Kidney (tissue), 13 donors: ENCODE measurements at regions not wholly inside any gene's neighbourhood (a gene's known extent, or its start where the extent isn't known, plus 50 kb on each side); places are given as distances from the start of the nearest gene placed in this dataset.

Experiments used
- DNase-seq, 5 donors: peaks; one replicate each; pipeline ENCODE4 v3.0.0-alpha.2; 2013 to 2020
- FAIRE-seq: peaks from 2 replicates; lab custom pipeline; 2012; peaks lifted over from hg19 to GRCh38; lab: Jason Lieb, UNC
- H3K27ac ChIP-seq, 2 donors: one replicate each; pipeline ENCODE4 v1.7.0; 2013; ENCODE audit warnings: low read depth in 2 of 2, low read length in 2 of 2, inconsistent platforms in 1 of 2
- H3K27me3 ChIP-seq: one replicate; pipeline ENCODE4 v1.7.1; 2013; ENCODE audit warnings: low read length, inconsistent platforms; ENCODE audit not compliant: control insufficient read depth, insufficient read depth
- H3K36me3 ChIP-seq, 3 donors: one replicate each; pipeline versions ENCODE4 v1.7.0 to v1.7.1; 2013; ENCODE audit warnings: low read length in 3 of 3, control low read depth in 1 of 3, inconsistent platforms in 1 of 3; ENCODE audit not compliant: insufficient read depth in 3 of 3, control insufficient read depth in 2 of 3
- H3K4me1 ChIP-seq, 3 donors: one replicate each; pipeline versions ENCODE4 v1.7.0 to v1.7.1; 2013; ENCODE audit warnings: low read length in 3 of 3, inconsistent platforms in 1 of 3, low read depth in 1 of 3; ENCODE audit not compliant: control insufficient read depth in 2 of 3, insufficient read depth in 2 of 3
- H3K4me3 ChIP-seq, 3 donors: one replicate each; pipeline versions ENCODE4 v1.7.0 to v1.8.1; 2013; ENCODE audit warnings: low read length in 3 of 3, control low read depth in 1 of 3, inconsistent platforms in 1 of 3
- H3K9ac ChIP-seq, 3 donors: one replicate each; pipeline versions ENCODE4 v1.7.0 to v1.7.1; 2013; ENCODE audit warnings: low read length in 3 of 3, control low read depth in 1 of 3, inconsistent platforms in 1 of 3
- H3K9me3 ChIP-seq, 3 donors: one replicate each; pipeline versions ENCODE4 v1.7.0 to v1.7.1; 2013; ENCODE audit warnings: low read length in 3 of 3, control low read depth in 1 of 3, inconsistent platforms in 1 of 3; ENCODE audit not compliant: control insufficient read depth in 2 of 3, insufficient read depth in 1 of 3
- intact Hi-C: fragments of 100-400 bp; cut with DNase I; formaldehyde crosslinking; loops from one replicate; pipeline ENCODE4 v1.11.1; 2022
- TF ChIP-seq, protein P1 (sequence below): IDR thresholded peaks from 3 replicates; pipeline ENCODE4 v1.5.1; 2012; ENCODE audit warnings: mild to moderate bottlenecking, moderate library complexity, borderline replicate concordance; ENCODE audit not compliant: insufficient read depth; ENCODE audit errors: extremely low read depth
- donor health status: control.
- donor health status: control.
- donor health status: control.
- donor health status: control.
- donor health status: control.
- donor health status: DM: yes; HTN: yes; CAD: no.
- donor health status: Normal renal cell carcinoma (clear cell type).

DNA sequence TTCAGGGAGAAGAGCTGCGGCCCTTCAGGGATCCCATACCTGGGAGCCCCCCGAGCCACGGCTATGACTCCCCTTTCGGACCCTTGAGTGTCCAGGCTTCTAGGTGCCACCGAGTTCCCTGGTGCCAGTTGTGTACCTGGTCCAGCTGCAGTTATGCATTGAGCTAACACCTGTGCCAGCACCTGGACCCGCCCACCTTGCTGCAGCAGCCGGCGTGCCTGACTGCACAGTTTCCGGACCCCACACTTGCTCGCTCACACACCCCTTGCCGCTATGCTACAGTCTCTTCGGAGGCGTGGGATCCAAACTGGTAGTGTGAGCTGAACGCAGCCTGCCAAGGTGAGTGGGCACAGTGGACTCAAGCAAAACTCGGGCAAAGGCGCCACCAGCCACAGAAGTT, 284.5 kb upstream of the ROBO1 start:
- intact Hi-C loops: no loop called here
- FAIRE-seq (no peak), DNase-seq (peak in 1 of 5 donors; percentile 62)
- H3K4me3 ChIP-seq: no peak overlapping the region
- no peak overlapping the region for H3K27ac ChIP-seq
- no peaks in the 10 kb centered on the region for H3K4me1 ChIP-seq
- H3K36me3 ChIP-seq: no peaks in the 10 kb centered on the region
- H3K9ac ChIP-seq: no peak overlapping the region
- TF ChIP-seq, protein P1, sequence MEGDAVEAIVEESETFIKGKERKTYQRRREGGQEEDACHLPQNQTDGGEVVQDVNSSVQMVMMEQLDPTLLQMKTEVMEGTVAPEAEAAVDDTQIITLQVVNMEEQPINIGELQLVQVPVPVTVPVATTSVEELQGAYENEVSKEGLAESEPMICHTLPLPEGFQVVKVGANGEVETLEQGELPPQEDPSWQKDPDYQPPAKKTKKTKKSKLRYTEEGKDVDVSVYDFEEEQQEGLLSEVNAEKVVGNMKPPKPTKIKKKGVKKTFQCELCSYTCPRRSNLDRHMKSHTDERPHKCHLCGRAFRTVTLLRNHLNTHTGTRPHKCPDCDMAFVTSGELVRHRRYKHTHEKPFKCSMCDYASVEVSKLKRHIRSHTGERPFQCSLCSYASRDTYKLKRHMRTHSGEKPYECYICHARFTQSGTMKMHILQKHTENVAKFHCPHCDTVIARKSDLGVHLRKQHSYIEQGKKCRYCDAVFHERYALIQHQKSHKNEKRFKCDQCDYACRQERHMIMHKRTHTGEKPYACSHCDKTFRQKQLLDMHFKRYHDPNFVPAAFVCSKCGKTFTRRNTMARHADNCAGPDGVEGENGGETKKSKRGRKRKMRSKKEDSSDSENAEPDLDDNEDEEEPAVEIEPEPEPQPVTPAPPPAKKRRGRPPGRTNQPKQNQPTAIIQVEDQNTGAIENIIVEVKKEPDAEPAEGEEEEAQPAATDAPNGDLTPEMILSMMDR: no peak
- no peaks in the 10 kb centered on the region for H3K27me3 ChIP-seq
- H3K9me3 ChIP-seq: no peaks in the 10 kb centered on the region

DNA sequence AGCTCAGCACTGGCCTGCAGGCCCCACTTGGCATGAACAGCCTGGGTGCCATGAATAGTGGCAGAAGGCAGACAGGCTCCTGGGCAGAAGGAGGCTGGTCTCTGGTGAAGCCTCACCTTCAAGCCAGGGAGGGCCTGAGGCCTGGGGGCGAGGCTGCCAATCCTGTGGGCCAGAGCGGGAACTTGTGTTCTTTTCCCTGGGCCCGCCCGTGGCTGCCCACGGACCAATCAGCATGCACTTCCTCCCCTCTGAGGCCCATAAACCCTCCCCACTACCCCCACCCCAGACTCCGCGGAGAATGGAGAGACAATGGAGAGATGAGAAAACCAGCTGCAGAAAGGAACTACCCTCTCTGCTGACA, 283.8 kb upstream of the ROBO1 start:
- Histone ChIP-seq H3K9me3 (no peaks in the 10 kb centered on the region), H3K4me1 (no peaks in the 10 kb centered on the region), H3K36me3 (no peaks in the 10 kb centered on the region), H3K27ac (no peak overlapping the region), H3K27me3 (no peaks in the 10 kb centered on the region), H3K4me3 (no peak overlapping the region), H3K9ac (no peak overlapping the region)
- DNase-seq: peak in 1 of 5 donors; percentile 56
- intact Hi-C loops: no loop called here
- TF ChIP-seq, protein P1: no peak
- FAIRE-seq: no peak

DNA sequence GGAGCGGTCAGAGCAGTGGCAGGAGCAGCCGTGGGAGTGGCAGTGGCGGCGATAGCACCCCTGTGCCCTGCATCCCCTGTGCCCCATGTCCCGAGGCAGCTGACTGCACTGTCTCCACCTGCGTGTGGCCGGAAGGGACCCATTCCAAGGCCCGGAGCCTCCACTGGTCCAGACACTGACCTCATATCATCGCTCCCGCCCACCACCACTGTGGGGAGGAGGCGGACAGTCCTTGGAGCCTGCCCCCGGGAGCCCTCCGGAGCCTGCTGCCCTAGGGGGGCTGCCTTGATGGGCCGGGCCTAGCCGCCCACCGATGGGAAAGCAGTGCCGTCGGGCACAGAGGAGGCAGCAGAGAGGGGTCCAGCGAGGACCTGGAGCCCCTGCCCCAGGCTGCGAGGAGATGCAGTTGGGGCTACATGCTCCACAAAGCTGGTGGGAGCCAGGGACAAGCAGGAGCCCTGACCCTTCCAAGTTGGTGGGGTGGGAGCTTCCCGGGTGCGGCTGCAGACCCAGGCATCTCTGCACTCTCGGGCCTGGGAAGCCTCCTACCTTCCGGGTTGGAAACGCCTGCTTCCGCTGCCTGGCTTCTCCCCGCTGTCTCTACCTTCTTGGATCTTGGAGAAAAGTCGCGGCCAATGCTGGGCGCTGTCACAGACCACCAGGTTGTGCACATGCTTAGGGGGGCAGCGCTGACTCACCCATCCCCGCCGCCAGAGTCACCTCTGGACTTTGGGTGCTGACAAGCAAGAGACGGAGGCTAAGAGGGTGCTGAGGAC, 283.2 kb upstream of the ROBO1 start:
- FAIRE-seq (no peak), DNase-seq (peak in 1 of 5 donors; percentile 73)
- intact Hi-C loops: no loop called here
- TF ChIP-seq, protein P1: no peak
- Histone ChIP-seq H3K36me3 (no peaks in the 10 kb centered on the region), H3K27me3 (no peaks in the 10 kb centered on the region), H3K9ac (no peak overlapping the region), H3K27ac (no peak overlapping the region), H3K4me3 (no peak overlapping the region), H3K9me3 (no peaks in the 10 kb centered on the region), H3K4me1 (no peaks in the 10 kb centered on the region)

DNA sequence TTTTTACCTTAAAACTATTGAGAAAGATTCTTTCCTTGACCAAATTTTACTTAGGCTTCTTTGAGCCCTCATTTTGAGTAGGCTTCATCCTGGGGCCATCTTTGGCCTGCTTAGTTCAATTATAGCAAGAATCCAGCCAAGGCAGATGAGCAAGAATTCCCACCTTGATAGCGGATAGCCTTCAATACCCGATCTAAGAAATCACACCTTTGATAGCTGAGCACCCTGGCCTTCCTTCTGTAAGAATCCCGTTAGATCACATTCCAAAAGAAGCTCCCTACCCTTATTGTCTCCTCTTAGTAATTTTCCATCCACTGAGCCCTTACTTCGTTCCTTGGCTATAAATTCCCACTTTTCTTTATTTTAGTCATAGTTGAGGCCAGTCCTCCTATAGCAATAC, 275.4 kb upstream of the ROBO1 start:
- H3K4me1 ChIP-seq: no peaks in the 10 kb centered on the region
- H3K36me3 ChIP-seq: no peaks in the 10 kb centered on the region
- H3K9me3 ChIP-seq: no peaks in the 10 kb centered on the region
- TF ChIP-seq, protein P1: no peak
- FAIRE-seq (no peak), DNase-seq (no peak)
- no peak overlapping the region for H3K9ac ChIP-seq
- intact Hi-C loops: no loop called here
- H3K27ac ChIP-seq: no peak overlapping the region
- H3K27me3 ChIP-seq: no peaks in the 10 kb centered on the region
- H3K4me3 ChIP-seq: no peak overlapping the region
